Ishikawa (cell line): ENCODE measurements at regions not wholly inside any gene's neighbourhood (a gene's known extent, or its start where the extent isn't known, plus 50 kb on each side); places are given as distances from the start of the nearest gene placed in this dataset.

Source experiments
- CEBPB ChIP-seq: IDR thresholded peaks from 2 replicates; pipeline ENCODE4 v1.6.1; 2012
- CREB1 ChIP-seq: IDR thresholded peaks from 2 replicates; pipeline ENCODE4 v1.6.1; 2012; ENCODE audit warnings: low read depth
- EGR1 ChIP-seq: IDR thresholded peaks from 2 replicates; pipeline ENCODE4 v1.6.1; 2012
- EP300 ChIP-seq: IDR thresholded peaks from 2 replicates; pipeline ENCODE4 v1.6.1; 2012; ENCODE audit warnings: borderline replicate concordance
- FOXM1 ChIP-seq: IDR thresholded peaks from 2 replicates; pipeline ENCODE4 v1.6.1; 2012; ENCODE audit warnings: low read depth, borderline replicate concordance
- MAX ChIP-seq: IDR thresholded peaks from 2 replicates; pipeline ENCODE4 v1.6.1; 2012
- NFIC ChIP-seq: IDR thresholded peaks from 2 replicates; pipeline ENCODE4 v1.6.1; 2012
- RAD21 ChIP-seq: IDR thresholded peaks from 2 replicates; pipeline ENCODE4 v1.6.1; 2012; ENCODE audit warnings: low read depth
- REST ChIP-seq: IDR thresholded peaks from 2 replicates; pipeline ENCODE4 v1.6.1; 2012; ENCODE audit warnings: low read depth, mild to moderate bottlenecking
- TAF1 ChIP-seq: IDR thresholded peaks from 2 replicates; pipeline ENCODE4 v1.6.1; 2012; ENCODE audit warnings: low read depth, mild to moderate bottlenecking
- TCF12 ChIP-seq: IDR thresholded peaks from 2 replicates; pipeline ENCODE4 v1.6.1; 2012; ENCODE audit warnings: low read depth
- TEAD4 ChIP-seq: IDR thresholded peaks from 2 replicates; pipeline ENCODE4 v1.6.1; 2012
- YY1 ChIP-seq: IDR thresholded peaks from 2 replicates; pipeline ENCODE4 v1.6.1; 2012; ENCODE audit warnings: low read depth
- ZBTB7A ChIP-seq: IDR thresholded peaks from 2 replicates; pipeline ENCODE4 v1.6.1; 2012; ENCODE audit warnings: low read depth
- TF ChIP-seq, protein P1 (sequence below): IDR thresholded peaks from 2 replicates; pipeline ENCODE4 v1.6.1; 2012

DNA sequence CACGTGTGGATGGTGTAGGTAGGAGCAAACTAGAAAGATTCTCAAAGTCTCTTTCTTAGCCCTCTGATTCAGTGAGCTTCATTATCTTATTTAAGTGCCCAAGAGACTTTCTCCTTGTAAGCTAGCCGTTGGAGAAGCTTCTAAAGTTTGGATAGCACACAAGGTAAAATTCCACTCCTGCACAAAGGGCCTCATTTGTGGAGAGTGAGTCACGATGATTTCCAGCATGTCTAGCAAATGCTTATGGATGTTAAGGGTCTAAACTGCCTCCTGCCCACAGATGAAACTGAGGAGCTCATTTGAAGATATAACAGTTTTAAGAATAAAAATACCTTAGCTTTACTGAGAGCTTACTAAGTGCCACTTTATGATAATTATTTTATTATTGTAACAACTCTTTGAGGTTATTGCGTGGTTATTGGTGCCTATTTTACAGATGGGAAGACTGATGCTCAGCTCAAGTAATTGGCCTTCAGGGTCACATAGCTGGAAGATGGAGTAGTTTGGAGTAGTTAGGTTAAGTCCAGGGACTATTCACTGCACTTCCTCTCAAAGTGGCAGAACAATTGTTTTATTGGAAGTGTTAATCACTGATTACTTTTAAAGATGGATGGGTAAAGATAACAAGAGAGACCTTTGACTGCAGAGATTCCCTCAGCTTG is 78.7 kb upstream of the HIF1A start:
- TF ChIP-seq MAX (0 out of 2 replicates have a peak, but pooled peaks have one; percentile 22), TAF1 (no peak), ZBTB7A (no peak), TCF12 (no peak)

- TF ChIP-seq ZBTB7A = no peak
- TF ChIP-seq EGR1 = no peak
- TF ChIP-seq NFIC = no peak
- TF ChIP-seq CEBPB = no peak
- TF ChIP-seq FOXM1 = no peak
- no peak for TF ChIP-seq RAD21
- no peak for TF ChIP-seq TCF12
- TF ChIP-seq EP300 = no peak
- TF ChIP-seq, protein P1, sequence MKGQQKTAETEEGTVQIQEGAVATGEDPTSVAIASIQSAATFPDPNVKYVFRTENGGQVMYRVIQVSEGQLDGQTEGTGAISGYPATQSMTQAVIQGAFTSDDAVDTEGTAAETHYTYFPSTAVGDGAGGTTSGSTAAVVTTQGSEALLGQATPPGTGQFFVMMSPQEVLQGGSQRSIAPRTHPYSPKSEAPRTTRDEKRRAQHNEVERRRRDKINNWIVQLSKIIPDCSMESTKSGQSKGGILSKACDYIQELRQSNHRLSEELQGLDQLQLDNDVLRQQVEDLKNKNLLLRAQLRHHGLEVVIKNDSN = no peak
- TF ChIP-seq REST = no peak
- no peak for TF ChIP-seq TAF1
These were observed 76.9 kb upstream of the HIF1A start for GRCh38 chr14:61618448-61618847.

- TF ChIP-seq TCF12 (no peak), CREB1 (no peak), TEAD4 (no peak), ZBTB7A (no peak), MAX (no peak), CEBPB (no peak), TAF1 (no peak), EGR1 (no peak), RAD21 (no peak), YY1 (no peak), REST (no peak)
- TF ChIP-seq, protein P1 = no peak
These were observed 75.8 kb upstream of the HIF1A start for GRCh38 chr14:61619494-61619893.

- TF ChIP-seq CEBPB (no peak), MAX (no peak), REST (no peak), ZBTB7A (no peak), RAD21 (no peak), EGR1 (no peak), FOXM1 (no peak), TCF12 (no peak), EP300 (no peak), NFIC (no peak), YY1 (no peak), CREB1 (no peak), TEAD4 (no peak), TAF1 (no peak)
- TF ChIP-seq, protein P1 = no peak
These were observed 75.0 kb upstream of the HIF1A start for GRCh38 chr14:61620130-61620946.
